Inflammatory macrophage treated with lipopolysaccharide for 4 hours (primary cell): ENCODE measurements at regions not wholly inside any gene's neighbourhood (a gene's known extent, or its start where the extent isn't known, plus 50 kb on each side); places are given as distances from the start of the nearest gene placed in this dataset.

Source experiments
- DNase-seq: peaks from one replicate; pipeline ENCODE4 v3.0.0-alpha.2; 2020

GRCh38 chr12:59196989-59197388 lies 276.7 kb upstream of the LRIG3 start:
- DNase-seq, result no peak

- no peak for DNase-seq
Measured at GRCh38 chr12:59194794-59195193, 274.5 kb upstream of the LRIG3 start.

- no peak for DNase-seq
Measured at GRCh38 chr12:59193476-59194050, 273.3 kb upstream of the LRIG3 start.

- DNase-seq, result no peak
Measured at GRCh38 chr12:59191372-59191771, 271.1 kb upstream of the LRIG3 start.

DNA sequence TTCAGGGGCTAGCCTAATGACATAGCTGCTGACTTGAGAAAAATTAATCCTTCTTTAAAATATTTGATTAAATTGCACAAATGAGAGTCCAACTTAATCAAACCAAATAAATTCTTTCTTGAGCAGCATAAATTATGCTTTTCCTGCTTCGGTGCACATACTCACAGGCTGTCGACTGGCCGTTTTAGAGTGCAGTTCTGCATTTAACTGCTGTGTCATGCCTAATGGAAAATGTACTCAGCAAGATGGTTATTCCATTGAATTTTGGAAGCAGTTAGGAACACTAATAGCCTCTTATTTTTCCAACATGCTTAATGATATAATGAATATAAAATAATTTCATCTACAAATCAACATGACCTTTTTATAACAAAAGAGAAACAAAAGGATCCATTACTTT lies 266.1 kb upstream of the LRIG3 start:
- DNase-seq, result no peak

DNA sequence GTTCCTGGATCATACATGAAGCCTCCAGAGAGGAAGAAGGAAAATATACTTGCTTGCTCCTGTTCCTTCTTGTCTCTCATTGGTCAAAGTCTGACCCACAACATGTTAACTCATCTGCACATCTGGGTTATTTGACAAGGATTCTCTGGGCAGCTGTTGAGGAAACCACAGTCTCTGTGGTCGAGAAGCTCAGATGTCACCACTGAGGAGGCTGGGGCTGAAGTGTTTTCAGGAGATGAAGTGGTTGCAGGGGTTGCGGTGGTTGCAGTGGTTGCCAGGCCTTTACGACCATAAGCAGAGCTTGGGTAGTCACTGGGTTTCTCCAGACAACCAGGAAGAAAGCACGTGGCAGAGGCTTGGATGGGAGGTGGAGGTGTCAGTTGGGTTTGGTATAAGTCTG lies 265.0 kb upstream of the LRIG3 start:
- no peak for DNase-seq

- peak; percentile 2 for DNase-seq
Measured at GRCh38 chr12:59182658-59183455, 262.6 kb upstream of the LRIG3 start.

GRCh38 chr12:59182191-59182590 lies 261.9 kb upstream of the LRIG3 start:
- peak; percentile 79 for DNase-seq

- no peak for DNase-seq
Measured at GRCh38 chr12:59181196-59181777, 261.0 kb upstream of the LRIG3 start.

- DNase-seq, result no peak
Measured at GRCh38 chr12:59179231-59179630, 258.9 kb upstream of the LRIG3 start.

GRCh38 chr12:59173695-59174094 lies 253.4 kb upstream of the LRIG3 start:
- DNase-seq, result no peak

DNA sequence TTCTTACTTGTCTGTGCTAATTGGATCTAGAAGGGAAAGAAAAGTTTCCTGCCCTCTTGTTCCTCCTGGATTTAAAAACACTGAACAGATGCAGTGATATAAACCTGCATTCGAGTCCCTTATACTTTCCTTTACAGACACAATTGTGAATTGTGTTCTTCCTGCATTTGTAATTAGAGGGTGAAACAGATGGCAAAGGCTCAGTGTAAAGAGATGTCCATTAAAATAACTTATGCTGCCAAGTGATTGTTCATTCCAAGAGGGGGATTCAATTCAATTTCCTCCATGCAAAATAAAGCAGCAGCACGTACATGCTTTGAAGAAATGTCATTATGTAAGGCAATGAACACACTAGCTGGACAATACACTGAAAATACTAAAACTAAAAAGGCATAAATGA lies 248.3 kb upstream of the LRIG3 start:
- no peak for DNase-seq

- no peak for DNase-seq
Measured at GRCh38 chr12:59166457-59166856, 246.2 kb upstream of the LRIG3 start.

DNA sequence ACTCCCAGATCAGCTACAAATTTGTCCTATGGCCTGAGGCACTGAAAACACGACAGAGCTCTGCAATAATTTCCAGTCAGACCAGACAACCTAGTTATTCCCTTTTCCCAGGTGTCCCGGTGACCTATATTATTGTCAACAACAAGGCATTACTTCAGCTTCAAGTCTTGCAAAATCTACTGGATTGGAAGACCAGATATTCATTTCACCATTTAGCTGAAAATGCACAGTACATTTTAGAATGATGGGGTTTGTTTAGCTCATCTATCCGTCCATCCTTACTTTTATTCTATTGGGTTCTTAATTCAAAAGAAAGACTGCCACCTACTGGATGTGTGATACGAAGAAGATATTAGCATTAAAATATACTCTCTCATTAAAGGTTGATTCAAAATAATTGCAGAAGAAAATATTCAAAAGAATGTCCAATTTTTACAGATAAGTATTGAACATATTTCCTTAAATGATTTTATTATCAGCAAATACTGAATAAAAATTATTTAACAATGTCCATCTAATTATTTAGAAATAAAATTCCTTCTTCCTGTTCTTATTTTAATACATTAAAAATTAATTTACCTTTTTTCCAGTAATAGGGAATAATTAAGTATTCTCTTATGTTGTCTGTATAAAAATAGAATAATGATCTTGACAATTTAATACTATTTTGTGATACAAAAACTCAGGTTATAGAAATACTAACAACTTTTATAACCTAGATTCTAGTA lies 244.9 kb upstream of the LRIG3 start:
- peak; percentile 22 for DNase-seq

DNA sequence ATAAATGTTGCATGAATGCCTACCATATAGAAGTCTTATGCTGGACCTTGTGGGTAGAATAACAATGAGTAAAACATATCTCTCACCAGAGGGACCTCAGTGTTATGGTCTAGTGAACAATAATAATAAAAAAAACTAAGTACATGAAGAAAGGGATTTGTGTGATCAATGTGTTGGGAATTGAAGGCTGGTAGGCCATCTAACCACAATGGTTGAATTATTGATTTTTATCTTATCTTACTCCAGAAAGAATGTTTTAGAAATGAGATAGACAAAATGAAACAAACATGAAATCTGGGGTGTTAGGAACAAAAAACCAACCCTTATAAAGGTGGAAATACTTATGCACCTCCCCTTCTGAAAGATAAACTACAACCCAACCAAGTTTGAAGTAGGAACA lies 243.9 kb upstream of the LRIG3 start:
- DNase-seq, result no peak

DNA sequence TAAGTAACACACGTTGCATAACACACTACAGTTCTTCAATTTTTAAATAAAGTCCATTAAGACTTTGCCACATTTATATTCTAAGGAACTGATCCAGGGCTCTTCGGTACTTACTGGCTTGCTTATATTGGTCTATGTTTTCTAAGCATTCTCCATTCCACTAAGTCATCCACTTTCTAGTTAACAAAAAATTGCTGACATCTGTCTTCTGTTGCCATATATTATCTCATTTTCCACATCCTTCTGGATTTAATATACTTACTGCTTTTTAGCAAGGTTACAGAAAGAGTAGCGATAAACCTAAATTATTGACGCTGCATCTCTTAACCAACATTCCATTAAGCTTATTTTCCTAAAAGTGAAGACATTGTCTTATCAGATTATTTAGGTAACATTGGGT lies 238.4 kb upstream of the LRIG3 start:
- DNase-seq, result no peak

DNA sequence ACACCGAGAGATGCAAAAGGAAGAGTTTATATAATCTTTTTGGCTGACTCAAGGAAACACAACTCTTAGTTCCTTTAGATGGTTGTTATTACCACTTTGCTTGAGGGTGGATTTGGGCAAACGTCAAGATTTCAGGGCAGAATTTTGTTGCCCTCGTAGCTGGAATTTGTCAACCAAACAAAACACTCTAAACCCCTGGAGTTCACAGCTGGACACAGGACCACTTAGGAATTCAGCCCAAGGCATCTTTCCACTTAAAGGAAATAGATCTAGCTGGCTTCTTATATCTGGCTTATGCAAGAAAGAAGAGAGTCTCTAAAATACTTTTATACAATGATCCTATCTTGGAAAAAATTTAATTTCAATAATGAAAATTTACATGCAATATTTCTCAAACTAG lies 237.8 kb upstream of the LRIG3 start:
- no peak for DNase-seq

DNA sequence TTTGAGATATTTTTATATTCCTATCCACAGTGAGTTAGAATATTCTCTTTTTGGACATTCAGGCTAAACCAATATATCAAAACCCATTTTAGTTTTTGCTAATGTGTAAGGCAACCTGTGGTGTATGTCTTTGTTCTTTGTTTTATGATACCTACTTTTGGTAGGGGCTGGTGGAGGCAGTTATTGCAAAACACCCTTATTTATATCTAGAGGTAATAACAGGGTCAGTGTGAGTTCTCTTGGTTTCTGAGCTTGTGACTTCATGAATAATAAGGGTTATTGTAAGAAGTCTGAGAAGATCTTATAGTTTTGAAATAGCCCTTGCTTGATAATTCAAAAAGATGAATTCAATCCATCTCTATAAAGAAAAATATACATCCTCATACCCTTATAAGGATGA lies 235.1 kb upstream of the LRIG3 start:
- no peak for DNase-seq

- DNase-seq, result no peak
Measured at GRCh38 chr12:59151243-59151642, 230.9 kb upstream of the LRIG3 start.

DNA sequence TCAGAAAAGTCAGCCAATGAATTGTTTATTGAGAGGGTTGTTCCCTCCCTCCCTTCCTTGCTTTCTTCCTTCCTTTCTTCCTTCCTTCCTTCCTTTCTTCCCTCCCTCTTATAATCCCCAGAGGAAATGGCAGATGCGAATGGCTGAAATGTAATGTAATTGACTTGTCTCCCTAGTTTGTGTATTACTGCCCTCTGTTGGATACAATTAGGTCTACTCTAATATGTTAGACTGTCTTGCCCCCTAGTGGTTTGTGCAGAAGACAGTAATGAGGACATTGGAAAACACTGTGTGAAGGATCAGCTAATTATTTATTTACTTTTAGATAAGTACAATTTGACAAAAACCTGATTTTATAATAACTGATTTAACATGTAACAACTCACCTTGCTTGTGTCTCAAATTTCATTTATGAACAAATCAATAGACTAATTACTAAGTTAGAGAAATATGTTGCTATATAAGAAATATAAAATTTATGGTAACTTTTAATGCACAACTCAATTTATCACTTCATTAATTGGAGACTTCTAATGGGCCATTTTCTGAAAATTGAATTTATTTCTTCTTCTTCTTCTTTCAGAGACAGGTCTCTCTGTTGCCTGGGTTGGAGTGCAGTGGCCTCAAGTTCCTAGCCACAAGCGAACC lies 229.8 kb upstream of the LRIG3 start:
- peak; percentile 77 for DNase-seq

DNA sequence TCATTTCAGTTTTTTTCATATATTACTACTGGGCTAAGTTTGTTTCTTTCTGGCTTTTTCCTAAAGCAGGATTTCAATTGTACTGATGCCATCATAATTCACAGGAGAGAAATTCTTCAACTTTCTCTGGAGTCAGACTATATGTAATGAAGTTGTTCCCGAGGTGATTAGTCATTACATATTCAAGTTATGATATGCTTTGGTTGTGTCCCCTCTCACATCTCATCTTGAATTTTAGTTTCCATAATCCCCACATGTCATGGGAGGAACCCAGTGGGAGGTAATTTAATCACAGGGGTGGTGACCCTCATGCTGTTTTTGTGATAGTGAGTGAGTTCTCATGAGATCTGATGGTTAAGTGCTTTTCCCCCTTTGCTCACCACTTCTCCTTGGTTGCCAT lies 227.5 kb upstream of the LRIG3 start:
- DNase-seq, result no peak

DNA sequence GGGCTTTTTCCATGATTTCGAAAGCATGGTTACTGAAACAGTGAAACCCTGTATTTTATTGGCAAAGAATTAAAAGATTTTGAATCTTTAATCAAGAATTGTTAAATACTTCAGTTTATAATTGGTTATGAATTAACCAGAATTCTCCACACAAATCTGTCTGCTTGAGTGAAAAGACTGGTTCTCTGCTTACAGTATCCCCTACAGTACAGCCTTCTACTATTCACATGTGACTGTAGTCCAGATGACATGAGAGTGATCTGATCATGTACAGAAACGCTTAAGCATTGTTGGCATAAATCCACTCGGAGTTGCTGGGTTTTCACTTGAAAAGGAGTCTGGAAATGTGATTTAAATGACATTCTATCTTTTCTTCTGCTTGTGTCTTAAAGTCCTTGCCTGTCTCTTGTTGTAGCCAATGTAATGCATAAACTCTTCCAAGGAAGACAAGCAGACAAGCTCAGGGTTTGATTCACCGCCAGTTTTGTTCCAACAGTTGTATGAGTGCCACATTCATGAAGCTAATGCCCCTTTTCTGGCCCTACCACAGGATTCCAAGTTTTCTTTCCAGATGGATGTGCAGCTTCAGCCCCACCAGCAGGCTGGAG lies 222.0 kb upstream of the LRIG3 start:
- DNase-seq, result no peak

GRCh38 chr12:59134750-59135149 lies 214.4 kb upstream of the LRIG3 start:
- no peak for DNase-seq
